ENCODE measurements at regions not wholly inside any gene's neighbourhood (a gene's known extent, or its start where the extent isn't known, plus 50 kb on each side); places are given as distances from the start of the nearest gene placed in this dataset.

DNA sequence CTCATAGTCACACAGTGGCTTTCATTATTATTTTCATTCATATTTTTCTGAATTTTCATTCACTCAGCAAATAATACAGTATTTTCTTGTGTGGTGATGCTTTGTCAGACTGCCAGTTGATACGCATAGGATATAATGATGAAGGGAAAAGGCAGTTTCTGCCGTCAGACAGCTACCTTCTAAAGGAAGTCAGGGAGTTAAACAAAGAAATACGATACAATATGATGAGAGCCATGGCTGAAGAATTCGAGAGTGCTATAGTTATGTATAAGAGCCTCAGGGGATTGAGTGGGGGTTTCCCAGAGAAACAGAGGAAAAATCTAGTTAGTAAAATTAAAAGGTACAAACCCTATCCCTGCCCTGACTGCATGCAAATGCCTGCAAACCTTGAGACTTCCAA lies 479.1 kb downstream of the OLFM4 start:
- H3K4me3 ChIP-seq: no peak overlapping the region
- no peak for ATAC-seq (ENCODE audit: insufficient read depth, low FRiP score)
- no peak overlapping the region for H3K27ac ChIP-seq (ENCODE audit: low read depth in 1 of 2, low read length in 1 of 2)
- 49 to 64% methylated on average over 4 of the region's 4 CpGs for whole genome bisulfite sequencing, 2 donors
- peak in 1 of 3 donors; percentile 1 for DNase-seq
- no peak overlapping the region for H3K9ac ChIP-seq (ENCODE audit: insufficient read depth in 1 of 2, low read length in 2 of 2)
- H3K27me3 ChIP-seq (ENCODE audit: control insufficient read depth in 3 of 3, insufficient read depth in 3 of 3, low read length in 2 of 3): no peaks in the 10 kb centered on the region
- H3K36me3 ChIP-seq (ENCODE audit: control insufficient read depth in 4 of 4, insufficient read depth in 4 of 4, low read length in 4 of 4): no peaks in the 10 kb centered on the region
- H3K9me3 ChIP-seq (ENCODE audit: control insufficient read depth in 4 of 4, insufficient read depth in 3 of 4, low read length in 3 of 4): peaks cover 0 to 3% (median 0%) of the 10 kb centered on the region in 4 donors
- H3K4me1 ChIP-seq (ENCODE audit: control insufficient read depth in 5 of 5, insufficient read depth in 5 of 5, low read length in 5 of 5): no peaks in the 10 kb centered on the region
- TF ChIP-seq CTCF (IDR thresholded peaks at IDR 0.05; ENCODE audit: control extremely low read depth, extremely low read depth): no peak

DNA sequence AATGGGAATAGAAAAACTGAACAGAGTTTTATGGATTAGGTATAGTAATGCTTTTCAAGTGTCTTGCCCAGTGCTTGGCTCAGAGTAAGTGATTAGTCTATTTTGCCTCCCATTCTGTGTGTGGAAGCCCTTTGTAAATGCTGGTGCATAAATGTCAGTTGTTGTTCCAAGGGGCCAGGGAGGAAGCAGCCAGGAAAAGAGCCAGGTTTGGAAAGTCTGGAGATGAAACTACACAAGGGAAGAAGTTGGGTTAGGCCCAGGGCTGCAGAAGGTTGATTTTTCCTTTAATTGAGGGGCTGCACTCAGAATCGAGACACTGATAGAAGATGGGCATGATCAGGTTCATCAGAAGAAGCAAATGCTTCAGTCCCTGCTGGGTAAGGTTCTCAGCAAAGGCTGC lies 484.0 kb downstream of the OLFM4 start:
- H3K9me3 ChIP-seq (ENCODE audit: control insufficient read depth in 4 of 4, insufficient read depth in 3 of 4, low read length in 3 of 4): peaks cover 0 to 5% (median 0%) of the 10 kb centered on the region in 4 donors
- no peak for DNase-seq
- H3K36me3 ChIP-seq (ENCODE audit: control insufficient read depth in 4 of 4, insufficient read depth in 4 of 4, low read length in 4 of 4): no peaks in the 10 kb centered on the region
- no peak overlapping the region for H3K27ac ChIP-seq (ENCODE audit: low read depth in 1 of 2, low read length in 1 of 2)
- H3K9ac ChIP-seq (ENCODE audit: insufficient read depth in 1 of 2, low read length in 2 of 2): no peak overlapping the region
- H3K27me3 ChIP-seq (ENCODE audit: control insufficient read depth in 3 of 3, insufficient read depth in 3 of 3, low read length in 2 of 3): no peaks in the 10 kb centered on the region
- no peak for ATAC-seq (ENCODE audit: insufficient read depth, low FRiP score)
- WGBS, 2 donors: 48 to 64% methylated on average over 1 of the region's 1 CpG
- TF ChIP-seq CTCF (IDR thresholded peaks at IDR 0.05; ENCODE audit: control extremely low read depth, extremely low read depth): no peak
- no peak overlapping the region for H3K4me3 ChIP-seq
- no peaks in the 10 kb centered on the region for H3K4me1 ChIP-seq (ENCODE audit: control insufficient read depth in 5 of 5, insufficient read depth in 5 of 5, low read length in 5 of 5)

DNA sequence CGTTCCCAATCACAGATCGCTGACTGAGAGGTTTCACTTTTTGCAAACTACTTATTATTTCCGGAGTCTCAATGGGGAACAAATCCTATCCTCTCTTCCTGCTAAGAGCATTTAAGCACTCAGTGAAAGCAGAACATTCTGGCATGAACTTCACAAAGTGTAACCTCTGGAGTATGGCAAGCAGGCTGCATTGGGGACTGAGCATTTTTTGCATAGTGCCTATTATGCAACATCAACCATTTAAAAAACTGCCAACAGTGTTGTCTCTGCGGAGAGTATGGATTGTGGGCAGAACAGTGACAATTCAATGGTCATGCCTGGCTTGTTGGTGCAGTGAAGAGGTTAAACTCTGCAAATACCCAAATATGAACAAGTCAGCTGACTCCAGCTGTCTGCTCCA lies 484.6 kb downstream of the OLFM4 start:
- H3K4me1 ChIP-seq (ENCODE audit: control insufficient read depth in 5 of 5, insufficient read depth in 5 of 5, low read length in 5 of 5): no peaks in the 10 kb centered on the region
- peak in 2 of 3 donors; percentile 7 to 32 for DNase-seq
- WGBS, 2 donors: 54 to 72% methylated on average over 4 of the region's 4 CpGs
- no peaks in the 10 kb centered on the region for H3K27me3 ChIP-seq (ENCODE audit: control insufficient read depth in 3 of 3, insufficient read depth in 3 of 3, low read length in 2 of 3)
- H3K36me3 ChIP-seq (ENCODE audit: control insufficient read depth in 4 of 4, insufficient read depth in 4 of 4, low read length in 4 of 4): no peaks in the 10 kb centered on the region
- peaks cover 0 to 3% (median 0%) of the 10 kb centered on the region in 4 donors for H3K9me3 ChIP-seq (ENCODE audit: control insufficient read depth in 4 of 4, insufficient read depth in 3 of 4, low read length in 3 of 4)
- H3K9ac ChIP-seq (ENCODE audit: insufficient read depth in 1 of 2, low read length in 2 of 2): no peak overlapping the region
- no peak for ATAC-seq (ENCODE audit: insufficient read depth, low FRiP score)
- TF ChIP-seq CTCF (IDR thresholded peaks at IDR 0.05; ENCODE audit: control extremely low read depth, extremely low read depth): no peak
- no peak overlapping the region for H3K4me3 ChIP-seq
- H3K27ac ChIP-seq (ENCODE audit: low read depth in 1 of 2, low read length in 1 of 2): no peak overlapping the region

DNA sequence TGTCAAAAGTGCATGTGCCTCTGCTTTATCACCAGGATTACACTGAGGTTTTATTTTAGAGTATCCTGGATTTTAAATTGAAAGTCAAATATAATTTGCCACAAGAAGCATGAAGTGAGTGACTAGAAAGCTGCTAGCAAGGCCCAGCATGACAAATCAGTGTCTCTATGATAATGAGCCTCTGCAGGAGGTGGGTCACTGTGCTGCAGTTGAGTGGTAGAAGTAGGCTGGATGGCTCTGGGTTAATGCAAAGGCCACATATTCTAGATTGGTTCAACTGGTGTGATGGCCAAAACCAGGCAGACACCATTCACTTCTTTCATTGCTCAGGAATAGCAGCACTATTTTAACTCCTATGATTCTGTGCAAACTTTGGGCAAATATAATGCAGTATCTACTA lies 491.5 kb downstream of the OLFM4 start:
- ATAC-seq (ENCODE audit: insufficient read depth, low FRiP score) (no peak), DNase-seq (no peak)
- no peak overlapping the region for H3K27ac ChIP-seq (ENCODE audit: low read depth in 1 of 2, low read length in 1 of 2)
- H3K27me3 ChIP-seq (ENCODE audit: control insufficient read depth in 3 of 3, insufficient read depth in 3 of 3, low read length in 2 of 3): no peaks in the 10 kb centered on the region
- no peak overlapping the region for H3K9ac ChIP-seq (ENCODE audit: insufficient read depth in 1 of 2, low read length in 2 of 2)
- no peaks in the 10 kb centered on the region for H3K36me3 ChIP-seq (ENCODE audit: control insufficient read depth in 4 of 4, insufficient read depth in 4 of 4, low read length in 4 of 4)
- TF ChIP-seq CTCF (IDR thresholded peaks at IDR 0.05; ENCODE audit: control extremely low read depth, extremely low read depth): no peak
- no peaks in the 10 kb centered on the region for H3K4me1 ChIP-seq (ENCODE audit: control insufficient read depth in 5 of 5, insufficient read depth in 5 of 5, low read length in 5 of 5)
- H3K9me3 ChIP-seq (ENCODE audit: control insufficient read depth in 4 of 4, insufficient read depth in 3 of 4, low read length in 3 of 4): peaks cover 0 to 2% (median under 1%) of the 10 kb centered on the region in 4 donors
- H3K4me3 ChIP-seq: no peak overlapping the region
